GM23338 (cell line): ENCODE measurements at regions not wholly inside any gene's neighbourhood (a gene's known extent, or its start where the extent isn't known, plus 50 kb on each side); places are given as distances from the start of the nearest gene placed in this dataset.

ENCODE experiments used
- ATAC-seq: fragments of 200-7000 bp; cut with Tn5 transposase; 3 replicates; pipeline ENCODE4 v1.9.1; 2020
- DNase-seq: peaks from one replicate; pipeline ENCODE4 v3.0.0-alpha.2; 2015; ENCODE audit warnings: low spot score
- H2AFZ ChIP-seq: fragments of 200-600 bp; sonication (generic); 2 replicates; pipeline ENCODE4 v1.8.0; 2016; ENCODE audit warnings: antibody characterized with exemption, mild to moderate bottlenecking, moderate library complexity
- H3F3A ChIP-seq: fragments of 200-600 bp; sonication (generic); replicated peaks from 2 replicates; pipeline ENCODE4 v1.8.0; 2017; ENCODE audit warnings: antibody characterized with exemption, mixed run types, low read depth
- H3K27ac ChIP-seq: fragments of 200-600 bp; sonication (generic); 2 replicates; pipeline ENCODE4 v1.6.1; 2016; ENCODE audit warnings: low read depth
- H3K27me3 ChIP-seq: fragments of 200-600 bp; sonication (generic); 2 replicates; pipeline ENCODE4 v1.8.0; 2016; ENCODE audit warnings: mild to moderate bottlenecking, mixed run types, moderate library complexity; ENCODE audit not compliant: insufficient read depth
- H3K36me3 ChIP-seq: fragments of 200-600 bp; sonication (generic); 2 replicates; pipeline ENCODE4 v1.8.0; 2016; ENCODE audit warnings: mild to moderate bottlenecking; ENCODE audit not compliant: insufficient read depth
- H3K4me1 ChIP-seq: fragments of 200-600 bp; sonication (generic); 2 replicates; pipeline ENCODE4 v1.8.0; 2016; ENCODE audit warnings: mild to moderate bottlenecking, moderate library complexity; ENCODE audit not compliant: insufficient read depth
- H3K4me2 ChIP-seq: fragments of 200-600 bp; sonication (generic); 2 replicates; pipeline ENCODE4 v1.7.1; 2017; ENCODE audit warnings: mixed run types
- H3K4me3 ChIP-seq: fragments of 200-600 bp; sonication (generic); 2 replicates; pipeline ENCODE4 v1.6.1; 2016; ENCODE audit warnings: mixed run types
- H3K79me2 ChIP-seq: fragments of 200-600 bp; sonication (generic); replicated peaks from 2 replicates; pipeline ENCODE4 v1.8.0; 2017; ENCODE audit warnings: mild to moderate bottlenecking; ENCODE audit not compliant: insufficient read depth
- H3K9me2 ChIP-seq: fragments of 200-600 bp; sonication (generic); 2 replicates; pipeline ENCODE4 v1.8.0; 2017; ENCODE audit not compliant: insufficient read depth
- H4K20me1 ChIP-seq: fragments of 200-600 bp; sonication (generic); replicated peaks from 2 replicates; pipeline ENCODE4 v1.8.0; 2017; ENCODE audit warnings: mild to moderate bottlenecking; ENCODE audit not compliant: insufficient read depth
- H3K27ac Mint-ChIP-seq: 2 replicates; pipeline ENCODE4 v1.8.0; 2020; ENCODE audit warnings: inconsistent platforms, mild to moderate bottlenecking, moderate library complexity, mixed read lengths
- H3K27me3 Mint-ChIP-seq: 3 replicates; pipeline ENCODE4 v1.8.0; 2022; ENCODE audit warnings: low read depth, mild to moderate bottlenecking, moderate library complexity, mixed read lengths, inconsistent platforms; ENCODE audit not compliant: insufficient read depth, poor library complexity
- H3K36me3 Mint-ChIP-seq: 3 replicates; pipeline ENCODE4 v1.8.0; 2021; ENCODE audit warnings: low read depth, mild to moderate bottlenecking, inconsistent platforms, moderate library complexity, mixed read lengths
- H3K4me1 Mint-ChIP-seq: 3 replicates; pipeline ENCODE4 v1.8.0; 2020; ENCODE audit warnings: mild to moderate bottlenecking, inconsistent platforms, mixed read lengths
- H3K4me3 Mint-ChIP-seq: 3 replicates; pipeline ENCODE4 v1.8.0; 2021; ENCODE audit warnings: moderate library complexity, mild to moderate bottlenecking, inconsistent platforms, mixed read lengths
- H3K9me3 Mint-ChIP-seq: 3 replicates; pipeline ENCODE4 v1.8.0; 2020; ENCODE audit warnings: moderate library complexity, mild to moderate bottlenecking, inconsistent platforms, mixed read lengths
- CREB1 ChIP-seq: fragments of 250-450 bp; sonication (Bioruptor Pico); IDR thresholded peaks from 2 replicates; pipeline ENCODE4 v1.5.0; 2020; ENCODE audit warnings: low read depth, mild to moderate bottlenecking, moderate library complexity
- ETS1 ChIP-seq: IDR thresholded peaks from 2 replicates; pipeline ENCODE4 v1.6.1; 2016; ENCODE audit warnings: antibody characterized with exemption
- EZH2 ChIP-seq: fragments of 200-600 bp; sonication (generic); IDR thresholded peaks from one replicate; pipeline ENCODE4 v1.8.0; 2017; ENCODE audit warnings: antibody characterized with exemption, mild to moderate bottlenecking, low read depth; ENCODE audit not compliant: unreplicated experiment
- JUNB ChIP-seq: IDR thresholded peaks from one replicate; pipeline ENCODE4 v1.6.1; 2016; ENCODE audit warnings: antibody characterized with exemption; ENCODE audit not compliant: unreplicated experiment
- NANOG ChIP-seq: IDR thresholded peaks from 2 replicates; pipeline ENCODE4 v1.6.1; 2016; ENCODE audit warnings: antibody characterized with exemption, borderline replicate concordance
- POLR2AphosphoS5 ChIP-seq: IDR thresholded peaks from 2 replicates; pipeline ENCODE4 v1.6.1; 2016; ENCODE audit warnings: antibody characterized with exemption, low read depth
- REST ChIP-seq: IDR thresholded peaks from one replicate; pipeline ENCODE4 v1.6.1; 2018; ENCODE audit warnings: antibody characterized with exemption; ENCODE audit not compliant: unreplicated experiment
- STAT1 ChIP-seq: IDR thresholded peaks from one replicate; pipeline ENCODE4 v1.6.1; 2016; ENCODE audit warnings: antibody characterized with exemption; ENCODE audit not compliant: unreplicated experiment
- ZNF331 ChIP-seq: fragments of 250-450 bp; sonication (Bioruptor Pico); IDR thresholded peaks from 2 replicates; pipeline ENCODE4 v1.5.0; 2020; ENCODE audit warnings: low read depth, mild to moderate bottlenecking, moderate library complexity
- ZNF462 ChIP-seq: fragments of 250-450 bp; sonication (Bioruptor Pico); IDR thresholded peaks from 2 replicates; pipeline ENCODE4 v1.5.0; 2020; ENCODE audit warnings: mild to moderate bottlenecking, moderate library complexity

- TF ChIP-seq ZNF462 (CRISPR knock-in tag) = no peak
- TF ChIP-seq ZNF331 = no peak
- TF ChIP-seq JUNB = no peak
- no peak for TF ChIP-seq STAT1
- no peak for TF ChIP-seq POLR2AphosphoS5
- TF ChIP-seq ETS1 = no peak
Observed at GRCh38 chr16:80077696-80078095, 463.1 kb upstream of the DYNLRB2 start (continued).

- Mint-ChIP-seq H3K27ac (no peak overlapping the region), H3K4me1 (peaks cover 25% of the 10 kb centered on the region), H3K27me3 (no peaks in the 10 kb centered on the region), H3K9me3 (no peaks in the 10 kb centered on the region), H3K36me3 (no peaks in the 10 kb centered on the region), H3K4me3 (no peak overlapping the region)
- H3K4me2 ChIP-seq = no peak overlapping the region
- no peak overlapping the region for H2AFZ ChIP-seq
- H3K4me3 ChIP-seq = no peak overlapping the region
- no peaks in the 10 kb centered on the region for H3K27me3 ChIP-seq
- H3K79me2 ChIP-seq = no peaks in the 10 kb centered on the region
- DNase-seq (no peak), ATAC-seq (no peak)
- H3F3A ChIP-seq = no peaks in the 10 kb centered on the region
- no peaks in the 10 kb centered on the region for H3K36me3 ChIP-seq
- peaks cover 18% of the 10 kb centered on the region for H3K4me1 ChIP-seq
- H3K27ac ChIP-seq = no peak overlapping the region
- H3K9me2 ChIP-seq = 0 out of 2 replicates have a peak, but pooled peaks cover 5% of the 10 kb centered on the region
- H4K20me1 ChIP-seq = no peaks in the 10 kb centered on the region
- no peak for TF ChIP-seq CREB1 (CRISPR knock-in tag)
- no peak for TF ChIP-seq ETS1
- TF ChIP-seq REST = no peak
- TF ChIP-seq NANOG = no peak
- TF ChIP-seq POLR2AphosphoS5 = no peak
- TF ChIP-seq ZNF331 = no peak
- TF ChIP-seq STAT1 = no peak
- TF ChIP-seq EZH2 = no peak
Observed at GRCh38 chr16:80074329-80074728, 466.5 kb upstream of the DYNLRB2 start.
